Ammon's horn (tissue), 1 donor: ENCODE measurements at regions not wholly inside any gene's neighbourhood (a gene's known extent, or its start where the extent isn't known, plus 50 kb on each side); places are given as distances from the start of the nearest gene placed in this dataset.
A peak's percentile ranks its signal among the peaks of the same experiment; 100 is the strongest.

Experiments used
- DNase-seq: peaks from one replicate; pipeline ENCODE4 v3.0.0-alpha.2; 2016; ENCODE audit warnings: low spot score

DNA sequence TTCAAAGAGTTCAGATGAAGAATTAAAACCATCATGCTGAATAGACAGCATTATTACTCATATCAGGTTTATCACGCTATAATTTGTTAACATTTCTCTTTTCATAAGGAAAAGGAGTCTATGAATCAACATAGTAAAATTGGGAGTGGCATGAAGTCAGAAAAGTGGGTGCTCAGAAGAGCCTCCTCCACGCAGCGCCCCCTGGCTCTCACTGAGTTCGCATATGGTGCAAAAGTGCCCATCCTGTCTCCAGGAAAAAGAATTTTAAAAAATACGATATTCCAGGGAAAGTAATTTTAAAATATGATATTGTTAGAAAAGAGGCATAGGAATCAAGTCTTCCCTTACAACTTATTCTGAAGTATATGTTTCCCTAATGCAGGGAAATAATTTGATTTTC, 176.3 kb upstream of the TCERG1L start:
- no peak for DNase-seq

DNA sequence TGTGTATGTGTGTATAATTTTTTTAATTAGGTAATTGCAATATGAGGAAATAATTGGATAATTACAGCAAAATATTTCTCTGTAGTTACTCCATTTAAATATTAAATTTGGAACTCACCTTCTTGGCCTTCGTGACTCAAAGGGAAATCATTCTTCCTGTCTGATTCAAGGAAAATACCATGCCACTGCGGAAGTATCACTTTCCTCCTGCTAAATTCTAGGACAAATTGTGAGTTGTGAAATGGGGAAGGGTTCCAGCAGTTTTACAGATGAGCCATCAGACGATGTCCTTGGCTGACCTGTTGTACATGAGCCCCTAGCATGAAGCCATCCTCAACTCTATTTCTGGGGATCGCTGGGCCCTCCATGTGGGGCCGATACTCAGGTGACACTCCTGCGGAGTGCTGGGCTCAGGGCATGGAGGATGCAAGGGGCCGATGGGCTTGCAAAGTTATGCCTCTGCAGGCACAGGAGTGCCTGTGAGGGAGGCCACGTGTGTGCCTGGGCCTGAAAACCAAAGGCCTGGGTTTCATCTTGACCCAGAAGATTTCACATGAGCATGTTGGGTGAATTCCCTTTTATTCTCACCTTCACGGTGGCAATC, 179.6 kb upstream of the TCERG1L start:
- DNase-seq = no peak

DNA sequence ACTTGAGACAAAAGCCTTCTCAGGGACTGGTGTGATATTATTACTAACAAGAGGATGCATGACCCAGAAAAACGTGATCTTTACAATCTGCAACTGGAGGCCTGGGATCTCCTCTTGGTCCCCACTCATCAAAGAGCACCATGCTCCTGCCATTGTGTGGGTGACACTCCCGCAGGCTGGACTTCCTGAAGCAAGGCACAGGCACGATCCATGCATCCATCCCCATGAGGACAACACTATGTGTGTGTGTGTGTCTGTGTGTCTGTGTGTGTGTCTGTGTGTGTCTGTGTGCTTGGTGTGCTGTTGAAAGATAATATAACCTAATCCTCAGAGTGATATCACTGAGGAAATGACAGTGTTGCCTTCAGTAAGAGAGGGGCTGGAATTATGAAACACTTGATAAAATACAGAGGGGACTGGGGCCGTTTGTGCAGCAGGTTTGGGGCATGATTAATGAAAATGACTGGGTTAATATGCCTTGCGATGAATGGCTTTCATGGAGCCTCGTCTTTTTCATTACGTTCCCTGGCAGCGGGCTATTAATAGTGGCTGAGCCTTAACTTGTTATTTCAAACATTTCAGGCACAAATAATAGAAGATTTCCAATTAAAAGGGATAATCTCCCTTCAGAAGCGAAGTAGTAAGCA, 180.8 kb upstream of the TCERG1L start:
- no peak for DNase-seq

DNA sequence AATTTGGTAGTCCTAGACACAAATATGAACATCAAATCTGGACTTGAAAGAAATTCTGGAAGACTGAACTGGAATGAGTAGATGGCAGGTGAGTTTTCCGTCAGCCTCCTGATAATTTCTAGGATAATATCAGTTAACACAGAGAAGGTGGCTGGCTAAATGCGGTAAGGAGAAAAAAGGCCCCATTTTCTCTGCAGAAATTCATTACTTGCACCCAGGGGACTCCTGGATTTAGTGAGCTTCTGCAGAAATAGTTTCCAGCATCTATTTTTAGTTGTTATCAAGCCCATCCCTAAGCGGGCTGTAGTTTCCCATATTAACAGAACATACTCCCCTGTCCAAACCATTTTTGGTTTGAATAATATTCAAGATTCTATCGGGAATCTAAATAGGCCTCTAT, 181.9 kb upstream of the TCERG1L start:
- DNase-seq = no peak

DNA sequence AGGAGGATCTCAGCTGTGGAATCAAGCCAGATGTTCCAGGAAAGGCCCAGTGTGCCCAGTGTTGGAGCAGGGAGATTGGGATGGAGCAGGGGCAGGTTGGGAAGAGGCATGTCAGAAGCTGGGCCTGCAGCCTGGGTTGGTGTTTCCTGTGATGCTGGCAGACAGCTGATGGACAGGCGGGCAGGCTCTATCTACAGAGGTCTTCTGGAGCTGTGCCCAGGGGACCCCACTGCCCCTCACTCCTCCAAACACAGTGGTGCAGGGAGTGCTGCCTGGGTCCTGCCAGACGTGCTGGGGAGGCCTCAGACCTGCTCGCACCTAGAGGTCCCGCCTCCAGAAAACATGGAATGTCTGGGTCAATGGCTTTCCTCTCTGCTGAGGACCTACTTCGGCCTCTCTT, 182.9 kb upstream of the TCERG1L start:
- DNase-seq = no peak

DNA sequence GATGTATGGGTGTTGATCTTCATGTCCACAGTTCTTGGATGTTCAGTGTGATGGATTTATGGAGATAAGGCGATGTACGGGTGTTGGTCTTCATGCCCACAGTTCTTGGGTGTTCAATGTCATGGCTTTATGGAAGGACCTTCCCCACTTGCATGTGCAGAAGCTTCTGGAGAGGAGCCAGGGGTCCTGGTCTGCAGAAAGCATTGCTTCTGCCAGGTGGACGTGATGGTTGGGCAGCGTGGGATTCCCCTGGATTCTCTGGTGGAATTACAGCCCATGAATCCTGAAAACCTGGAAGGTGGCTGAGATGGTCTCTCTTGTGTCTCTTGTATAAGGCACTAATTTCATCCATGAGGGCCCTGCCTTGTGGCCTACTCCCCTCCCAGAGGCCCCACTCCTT, 183.7 kb upstream of the TCERG1L start:
- DNase-seq = no peak

DNA sequence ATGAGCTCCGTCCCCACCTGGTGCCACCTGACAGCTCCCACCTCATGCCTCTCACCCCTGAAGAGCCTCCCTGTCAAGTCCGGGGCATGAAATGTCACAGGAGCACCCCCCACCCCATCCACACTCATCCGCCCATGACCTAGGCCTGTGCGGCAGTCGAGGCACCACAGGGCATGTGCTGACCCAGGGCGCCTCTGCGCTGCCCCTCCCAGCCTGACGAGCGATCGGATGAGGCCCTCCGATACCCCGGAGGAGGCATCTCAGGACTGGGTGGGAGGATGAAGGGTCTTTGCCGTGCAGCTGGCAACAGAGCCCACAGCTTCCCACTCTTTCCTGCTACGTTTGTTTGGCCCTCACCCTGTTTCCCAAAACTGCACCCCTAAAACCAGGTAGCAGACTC, 184.4 kb upstream of the TCERG1L start:
- DNase-seq = no peak

DNA sequence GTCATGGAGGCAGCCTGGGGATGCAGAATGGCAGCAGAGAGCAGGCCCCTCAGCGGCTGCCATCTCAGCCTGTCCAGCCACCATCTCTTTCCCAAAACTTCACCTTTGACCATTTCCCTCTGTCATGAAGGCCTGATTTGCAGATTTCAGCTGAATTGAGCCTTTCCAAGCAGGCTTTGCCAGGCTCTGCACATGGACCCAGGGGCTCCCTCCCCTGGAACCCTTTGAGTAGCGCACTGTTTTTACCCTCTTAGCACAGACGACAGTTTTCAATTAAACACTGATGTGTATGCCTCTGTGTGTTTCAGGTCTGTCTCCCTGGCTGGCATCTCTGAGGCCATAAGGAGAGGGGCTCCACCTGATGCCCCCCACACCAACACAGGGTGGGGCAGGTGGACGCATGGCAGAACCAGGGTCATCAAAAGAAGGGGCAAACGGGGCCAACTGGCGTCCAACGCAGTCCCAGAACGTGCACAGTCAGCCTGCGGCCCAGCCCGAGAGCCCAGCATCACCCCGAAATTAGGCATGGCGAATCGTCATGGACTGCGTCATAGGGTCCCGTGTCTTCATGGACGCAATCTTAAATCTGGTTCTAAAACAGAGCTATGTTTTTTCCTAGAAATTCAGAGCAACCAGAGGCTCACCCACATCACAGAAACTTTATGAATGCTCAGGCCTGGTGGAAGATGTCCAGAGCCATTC, 185.0 kb upstream of the TCERG1L start:
- DNase-seq = no peak

DNA sequence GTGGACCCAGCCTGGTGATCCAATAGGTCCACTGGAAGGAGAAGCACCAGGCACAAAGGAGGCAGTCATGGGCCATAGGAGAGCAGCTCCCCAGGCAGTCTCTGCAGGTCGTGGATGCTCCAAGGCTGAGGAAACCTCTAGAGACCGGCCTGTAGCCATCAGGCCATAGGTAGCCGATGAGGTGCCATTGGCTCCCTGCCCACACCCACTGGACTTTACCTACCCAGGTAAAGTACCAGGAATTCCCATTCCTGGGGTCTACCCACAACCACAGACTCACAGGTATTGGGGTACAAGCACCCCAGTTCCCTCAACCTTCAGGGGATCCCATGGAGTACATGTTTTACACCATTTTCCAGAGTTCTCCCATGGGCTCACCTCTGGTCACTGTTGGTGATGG, 188.0 kb upstream of the TCERG1L start:
- no peak for DNase-seq

DNA sequence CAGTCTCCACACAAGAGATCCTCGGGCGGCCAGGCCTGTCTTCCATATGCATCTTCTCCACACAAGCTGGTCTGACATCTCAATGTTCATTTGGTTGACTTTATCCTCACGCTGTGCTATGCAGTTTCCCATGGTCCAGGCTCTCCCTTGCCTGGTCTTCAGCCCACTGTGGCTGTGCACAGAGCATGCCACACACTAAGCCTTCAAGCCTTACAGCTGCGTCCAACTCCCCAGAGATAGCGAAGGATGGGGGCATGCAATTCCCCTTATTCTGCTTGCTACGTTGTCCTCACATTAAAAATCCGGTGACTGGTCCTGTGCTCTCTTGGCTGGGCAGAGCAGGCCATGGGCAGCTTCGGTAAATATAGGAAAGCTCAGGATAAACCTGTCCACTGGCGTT, 188.7 kb upstream of the TCERG1L start:
- no peak for DNase-seq

DNA sequence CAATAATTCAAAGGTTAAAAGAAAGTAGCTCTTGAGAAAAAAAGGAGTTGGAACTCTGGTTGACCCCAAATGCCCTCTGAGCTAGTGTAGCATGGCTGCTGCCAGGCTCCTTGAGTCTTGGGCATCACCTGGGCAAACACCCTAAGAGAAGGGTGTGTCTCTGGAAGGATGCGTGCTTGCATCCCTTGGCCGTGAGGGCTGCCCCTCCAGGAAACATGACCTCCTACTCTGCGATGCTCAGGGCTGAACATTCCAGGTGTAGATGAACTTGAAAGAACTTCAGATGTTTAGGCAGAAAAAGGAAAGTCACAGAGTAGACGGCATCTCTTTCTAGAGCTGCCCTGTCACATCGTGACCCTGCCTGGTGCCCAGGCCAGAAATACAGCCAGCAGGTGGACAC, 189.4 kb upstream of the TCERG1L start:
- no peak for DNase-seq

DNA sequence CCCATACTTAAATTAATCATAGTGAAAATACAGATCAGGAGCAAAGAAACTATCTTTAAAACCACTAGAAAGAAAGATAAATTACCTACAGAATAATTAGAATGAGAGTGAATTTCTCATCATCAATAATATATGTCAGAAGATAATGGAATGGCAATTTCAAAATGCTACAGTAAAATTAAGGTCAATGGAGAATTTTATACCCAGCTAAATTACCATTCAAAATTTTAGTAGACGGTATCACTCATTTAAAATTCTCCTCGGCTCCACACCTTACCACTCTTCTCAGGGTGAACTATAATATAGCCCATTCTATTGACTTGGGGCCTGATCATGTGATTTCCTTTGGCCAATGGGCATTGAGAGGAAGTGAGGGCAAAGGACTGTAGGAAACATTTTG, 192.5 kb upstream of the TCERG1L start:
- no peak for DNase-seq

DNA sequence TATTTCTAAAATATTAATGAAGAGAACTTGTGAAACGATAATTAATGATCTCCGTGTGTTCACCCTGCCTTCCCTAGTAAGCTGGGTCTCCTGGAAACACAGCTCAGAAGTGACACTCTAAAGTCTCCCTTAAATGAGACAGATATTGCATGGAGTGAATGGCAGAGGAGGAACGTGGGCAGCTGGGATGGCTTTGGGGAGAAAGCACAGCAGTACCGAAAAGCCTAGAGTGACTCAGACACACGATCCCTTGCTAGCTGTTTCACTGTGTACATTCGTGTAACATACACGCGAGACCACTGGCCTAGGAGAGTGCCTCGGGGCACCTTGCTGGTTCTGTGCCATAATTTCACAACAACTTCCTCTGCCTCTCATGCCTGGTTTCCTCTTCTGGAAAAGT, 199.9 kb upstream of the TCERG1L start:
- DNase-seq = peak; percentile 21

DNA sequence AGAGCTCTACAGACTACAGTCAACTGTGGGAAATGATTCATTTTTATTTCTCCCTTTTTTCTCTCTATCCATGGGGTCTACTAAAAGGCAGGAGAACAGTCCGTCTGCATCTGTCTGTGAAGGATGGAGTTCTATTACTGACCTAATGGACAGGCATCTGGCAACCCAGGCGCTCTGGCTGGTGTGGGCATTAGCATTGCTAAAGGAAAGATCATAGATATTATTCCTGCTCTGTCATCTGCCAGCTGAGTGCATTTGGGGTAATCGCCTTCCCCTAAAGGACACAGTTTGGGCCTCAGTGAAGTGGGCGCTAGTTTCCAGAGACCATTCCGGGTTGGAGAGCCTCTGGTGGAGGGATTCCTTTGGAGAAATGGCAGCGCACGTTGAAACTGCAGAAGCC, 201.3 kb upstream of the TCERG1L start:
- no peak for DNase-seq

DNA sequence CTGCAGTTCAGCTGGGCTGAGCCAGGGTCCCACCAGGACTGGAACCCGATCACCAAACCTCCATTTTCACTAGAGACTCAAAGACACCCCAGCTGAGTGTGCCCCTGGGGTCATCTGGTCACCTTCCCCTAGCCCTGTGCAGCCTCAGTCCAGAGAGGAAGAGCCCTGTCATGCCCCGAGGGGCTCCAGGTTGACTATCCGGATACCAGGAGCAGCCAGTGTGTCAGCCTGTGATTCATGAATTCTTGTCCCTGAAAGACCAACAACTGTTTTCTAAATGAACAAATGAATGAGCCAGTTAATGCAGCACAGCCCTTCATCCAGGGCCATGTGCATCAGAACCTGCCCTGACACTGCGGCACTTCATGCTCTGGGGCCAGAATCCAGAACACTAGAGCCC, 201.9 kb upstream of the TCERG1L start:
- DNase-seq = no peak

DNA sequence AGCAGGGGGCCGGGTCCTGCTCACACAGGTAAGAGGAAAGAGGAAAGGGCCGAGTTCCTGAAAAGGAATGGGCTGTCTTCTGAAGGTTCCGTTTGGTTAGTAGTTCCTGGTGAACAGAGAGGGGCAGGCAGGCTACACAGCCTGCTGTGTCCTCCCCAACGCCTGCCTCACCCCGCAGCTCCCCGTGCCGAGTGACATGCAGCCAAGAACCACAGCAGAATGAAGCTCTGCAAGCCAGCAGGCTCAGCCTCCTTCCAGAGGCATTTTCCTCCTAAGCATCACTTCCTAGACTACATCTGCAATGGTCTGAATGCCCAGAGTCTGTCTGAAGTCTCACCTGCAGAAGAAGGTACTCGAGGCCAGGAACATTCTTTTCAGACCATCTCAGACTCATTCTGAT, 202.4 kb upstream of the TCERG1L start:
- DNase-seq = no peak

DNA sequence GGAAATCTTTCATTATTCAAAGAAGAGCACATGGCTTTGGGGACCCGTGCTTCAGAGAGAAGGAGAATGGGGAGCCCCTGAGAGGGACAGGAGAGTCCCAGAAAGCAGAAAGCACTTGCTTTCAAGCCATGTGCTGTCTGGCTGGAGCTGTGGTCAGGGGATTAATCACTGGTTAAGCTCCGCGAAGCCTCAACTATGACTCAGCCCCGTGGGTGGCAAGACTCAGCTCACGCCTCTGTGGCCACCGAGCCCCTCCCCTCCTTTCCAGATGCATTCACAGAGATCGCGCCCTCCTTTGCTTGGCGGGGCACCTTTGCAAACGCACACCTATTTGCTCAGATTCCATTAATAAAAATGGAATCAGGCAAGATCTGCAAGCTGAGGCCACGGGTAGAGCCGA, 202.9 kb upstream of the TCERG1L start:
- DNase-seq = no peak

DNA sequence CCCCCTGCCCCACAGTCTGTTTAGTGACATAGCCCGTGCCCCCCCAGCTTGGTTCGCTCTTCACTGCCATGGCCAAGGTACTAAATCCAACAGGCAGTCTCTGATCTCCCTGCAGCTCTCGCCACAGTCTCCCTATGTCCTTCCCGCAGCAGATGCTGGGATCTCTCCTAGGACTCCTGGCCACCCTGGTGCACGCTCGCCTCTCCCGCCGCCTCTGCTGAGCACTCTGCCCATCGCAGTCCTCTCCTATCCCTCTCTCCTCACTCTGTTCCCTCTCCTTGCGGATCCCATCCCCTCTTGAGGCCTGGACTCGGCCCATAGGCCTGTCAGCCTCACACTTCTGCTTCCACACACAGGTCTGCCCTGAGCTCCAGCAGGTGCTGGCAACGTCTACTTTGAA, 204.8 kb upstream of the TCERG1L start:
- no peak for DNase-seq

DNA sequence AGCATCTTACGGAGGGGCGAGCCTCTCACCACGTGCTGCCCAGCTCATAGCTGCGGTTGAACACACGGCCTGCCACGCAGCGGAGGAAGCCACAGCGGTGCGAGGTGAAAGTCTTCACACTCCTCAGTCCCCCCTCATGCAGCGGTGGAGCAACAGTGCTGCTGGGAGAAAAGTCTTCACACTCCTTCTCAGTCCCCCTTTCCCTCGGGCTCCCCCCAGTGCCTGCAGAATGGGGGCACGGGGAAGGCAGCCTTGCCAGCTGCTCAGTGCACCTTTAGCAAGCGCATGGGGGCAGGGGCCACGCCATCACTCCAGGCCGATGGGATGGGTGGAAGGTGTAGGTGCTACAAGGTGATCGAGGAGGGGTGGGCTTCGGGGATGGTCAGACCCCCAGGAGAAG, 206.3 kb upstream of the TCERG1L start:
- no peak for DNase-seq

DNA sequence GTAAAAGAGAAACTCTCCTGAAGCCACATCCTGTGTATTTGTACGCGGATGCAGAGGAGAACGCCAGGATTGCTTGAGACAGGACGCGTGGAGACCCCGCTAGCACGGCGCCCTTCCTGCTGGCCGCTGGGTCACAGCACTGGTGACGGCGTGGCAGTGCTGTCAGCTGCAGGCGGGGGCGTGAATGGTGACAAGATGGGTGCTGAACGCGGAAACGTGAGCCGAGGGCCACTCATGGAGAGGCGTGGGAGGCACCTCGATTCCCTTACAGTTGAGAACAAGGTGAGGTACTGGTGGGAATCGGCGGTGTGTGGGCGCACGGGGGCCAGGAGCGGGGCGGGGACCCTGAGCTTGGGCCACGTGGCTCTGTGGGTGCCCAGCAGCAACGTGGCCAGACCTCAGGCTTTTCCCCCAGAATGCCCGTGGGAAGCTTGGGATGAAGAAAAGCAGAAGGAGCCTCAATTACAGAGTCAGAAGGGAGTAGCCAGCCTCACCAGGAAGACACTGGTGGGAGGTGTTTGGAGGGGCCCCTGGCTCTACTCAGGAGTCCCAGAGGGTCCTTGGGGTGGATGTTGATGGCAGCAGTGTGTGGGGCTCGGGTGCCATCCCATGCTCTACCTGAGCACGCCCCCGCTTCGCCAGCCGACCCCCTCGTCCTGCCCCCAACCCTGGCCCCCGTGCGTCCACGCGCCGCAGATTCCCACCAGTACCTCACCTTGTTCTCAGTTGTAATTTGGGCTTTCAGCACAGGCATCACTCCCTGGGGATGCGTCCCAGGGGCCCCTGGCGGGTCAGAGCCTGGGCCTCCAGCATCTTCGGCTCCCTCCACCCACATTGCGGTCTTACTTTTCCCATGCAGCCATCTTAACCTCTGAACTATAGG, 208.4 kb upstream of the TCERG1L start:
- DNase-seq = no peak

DNA sequence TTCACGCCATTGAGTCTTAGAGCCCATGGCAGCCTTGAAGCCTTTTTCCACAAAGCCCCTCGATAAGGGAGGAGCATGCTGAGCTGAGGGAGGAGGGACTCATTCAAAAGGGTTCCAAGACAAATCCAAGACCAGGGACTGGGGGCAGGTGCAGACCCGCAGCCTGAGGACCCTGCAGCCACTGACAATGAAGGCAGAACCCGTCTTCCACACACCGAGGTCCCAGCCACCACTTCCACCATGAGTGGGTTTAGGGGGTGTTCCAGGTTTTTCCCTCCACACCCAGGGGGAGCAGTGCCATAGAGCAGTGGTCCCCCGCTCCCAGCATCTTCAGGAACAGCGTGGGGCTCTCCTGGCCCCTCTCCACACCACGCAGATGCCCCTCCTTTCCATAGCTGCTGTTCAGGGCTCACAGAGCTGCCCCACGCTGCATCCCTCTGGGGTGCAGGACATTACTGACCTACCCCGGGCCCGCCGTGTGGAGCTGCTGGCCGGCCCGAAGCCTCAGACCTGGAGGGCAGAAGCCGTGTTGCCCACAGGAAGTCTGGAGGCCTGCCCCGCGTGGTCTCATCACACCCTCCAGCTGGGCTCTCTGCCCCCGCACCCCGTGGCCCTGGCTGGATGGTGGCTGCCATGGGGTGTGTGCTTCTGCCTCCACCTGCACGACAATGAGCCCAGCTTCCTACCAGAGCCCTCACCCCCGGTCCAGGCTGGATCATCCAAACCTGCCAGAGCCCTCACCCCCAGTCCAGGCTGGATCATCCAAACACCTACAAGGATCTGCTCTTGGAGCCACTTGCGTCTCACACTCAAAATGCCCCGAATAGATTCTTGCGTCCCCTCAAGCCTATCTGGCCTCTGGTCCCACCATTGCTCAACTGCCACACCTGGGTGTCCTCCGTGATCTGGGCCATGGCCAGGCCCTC, 220.0 kb upstream of the TCERG1L start:
- DNase-seq = no peak

DNA sequence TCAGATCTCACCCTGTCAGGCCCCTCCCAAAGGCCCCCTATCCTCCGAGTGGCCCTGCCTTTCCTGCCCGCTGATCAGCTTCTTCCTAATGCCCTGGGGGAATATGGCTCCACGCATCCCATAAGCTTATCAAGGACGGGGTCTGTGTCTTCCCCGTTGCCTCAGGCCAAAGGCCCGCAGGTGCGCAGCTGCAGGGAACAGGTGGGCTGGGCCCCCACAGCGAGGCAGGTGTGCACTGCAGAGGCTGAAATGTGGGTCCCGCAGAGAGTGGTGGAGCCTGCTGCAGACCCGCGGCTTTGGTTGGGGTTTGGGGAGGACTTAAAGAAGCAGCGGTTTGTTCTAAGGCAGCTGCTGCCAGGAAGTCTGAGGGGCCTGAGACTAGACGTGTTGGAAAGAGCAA, 220.8 kb upstream of the TCERG1L start:
- DNase-seq = no peak
